GM19452 (cell line): ENCODE measurements at regions not wholly inside any gene's neighbourhood (a gene's known extent, or its start where the extent isn't known, plus 50 kb on each side); places are given as distances from the start of the nearest gene placed in this dataset.

Experiments
- ATAC-seq: cut with Tn5 transposase; IDR thresholded peaks from one replicate; pipeline ENCODE4 v1.9.1; 2021; ENCODE audit not compliant: unreplicated experiment

DNA sequence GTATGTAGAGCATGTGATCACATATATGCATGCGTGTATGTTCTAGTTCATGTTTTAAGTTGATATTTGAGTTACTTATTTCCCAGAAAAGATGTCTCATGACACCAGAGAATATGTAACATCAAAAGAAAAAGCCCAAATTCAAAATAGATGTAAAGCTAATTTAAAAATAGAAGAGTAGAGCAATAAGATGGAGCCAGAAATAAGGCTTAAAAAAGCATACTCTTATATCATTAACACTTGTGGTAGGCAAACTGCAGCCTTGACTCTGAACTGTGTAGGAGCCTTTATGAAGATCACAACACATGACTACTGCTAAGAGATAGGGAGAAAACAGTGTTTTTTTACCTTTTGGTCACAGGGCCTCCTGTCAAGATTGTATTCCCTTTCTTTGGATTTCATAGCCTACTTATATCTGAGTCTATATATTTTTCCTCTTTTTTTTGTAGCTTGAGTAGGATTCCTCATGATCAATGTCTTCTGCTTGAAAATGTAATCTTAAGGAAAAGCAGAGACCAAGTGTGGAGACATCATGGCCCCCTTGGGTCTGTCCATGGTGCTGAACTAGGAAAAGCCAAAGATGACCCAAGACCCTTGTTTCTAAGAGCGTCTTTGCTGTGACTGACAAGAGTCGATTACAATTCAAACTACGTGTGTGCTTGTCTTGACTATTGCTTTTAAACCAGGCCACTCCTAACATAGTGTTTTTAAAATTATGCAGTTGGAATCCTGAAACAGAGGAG, 390.4 kb downstream of the SHISA9 start:
- no peak for ATAC-seq

DNA sequence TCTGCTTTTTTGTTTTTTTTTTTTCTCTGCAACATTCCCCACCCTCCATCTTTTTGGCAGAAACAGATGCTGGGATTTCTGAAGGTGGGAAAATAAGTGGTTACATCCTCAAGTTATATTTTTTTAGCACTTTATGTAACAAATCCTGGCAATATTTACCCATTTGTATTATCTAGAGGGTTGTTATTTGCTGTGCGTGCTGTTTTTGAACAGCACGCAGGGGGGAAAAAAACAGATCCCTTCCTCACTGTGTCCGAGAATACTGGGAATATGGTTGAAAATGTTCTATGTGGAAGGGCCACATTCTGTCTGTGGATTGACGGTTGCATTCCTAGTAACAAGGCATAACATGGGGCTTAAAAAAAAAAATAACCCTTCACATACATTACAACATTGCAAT, 394.8 kb downstream of the SHISA9 start:
- ATAC-seq, result no peak

GRCh38 chr16:13298666-13299065, 397.3 kb downstream of the SHISA9 start:
- no peak for ATAC-seq

DNA sequence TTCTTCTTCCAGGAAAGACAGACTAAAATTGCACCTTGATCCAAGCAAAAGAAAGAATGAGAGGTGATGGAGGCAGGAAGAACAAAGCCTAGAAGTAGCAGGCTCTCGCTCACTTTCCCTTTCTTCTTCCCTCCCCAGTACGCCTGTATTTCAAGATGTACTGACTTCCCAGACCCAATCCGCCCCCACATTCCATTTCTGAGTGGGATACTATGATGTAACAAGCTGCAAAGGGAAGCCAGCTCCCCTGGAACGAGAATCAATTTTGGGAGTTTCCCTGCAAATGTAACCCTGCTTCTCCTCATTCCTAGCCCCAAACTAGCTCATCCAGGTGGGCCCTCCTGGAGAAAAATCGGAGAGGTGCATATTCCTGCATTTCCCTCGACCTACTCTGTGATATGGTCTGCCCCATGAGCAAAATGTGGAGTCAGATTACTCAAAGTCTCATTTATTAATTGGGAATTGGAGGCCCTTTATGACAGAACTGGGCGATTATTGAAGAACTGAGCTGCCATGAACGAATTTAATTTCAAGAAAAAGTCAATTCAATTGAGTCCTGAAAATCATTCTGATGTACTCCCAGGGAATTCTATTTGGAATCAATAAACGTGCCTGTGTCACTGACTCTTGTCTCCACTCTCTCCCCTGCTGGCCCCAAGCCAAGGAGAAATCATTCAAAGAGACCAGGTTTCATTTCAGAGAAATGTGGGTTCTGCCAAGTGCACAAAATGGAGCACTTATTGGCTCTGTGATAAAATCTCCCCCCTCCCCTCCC, 398.9 kb downstream of the SHISA9 start:
- ATAC-seq, result no peak

DNA sequence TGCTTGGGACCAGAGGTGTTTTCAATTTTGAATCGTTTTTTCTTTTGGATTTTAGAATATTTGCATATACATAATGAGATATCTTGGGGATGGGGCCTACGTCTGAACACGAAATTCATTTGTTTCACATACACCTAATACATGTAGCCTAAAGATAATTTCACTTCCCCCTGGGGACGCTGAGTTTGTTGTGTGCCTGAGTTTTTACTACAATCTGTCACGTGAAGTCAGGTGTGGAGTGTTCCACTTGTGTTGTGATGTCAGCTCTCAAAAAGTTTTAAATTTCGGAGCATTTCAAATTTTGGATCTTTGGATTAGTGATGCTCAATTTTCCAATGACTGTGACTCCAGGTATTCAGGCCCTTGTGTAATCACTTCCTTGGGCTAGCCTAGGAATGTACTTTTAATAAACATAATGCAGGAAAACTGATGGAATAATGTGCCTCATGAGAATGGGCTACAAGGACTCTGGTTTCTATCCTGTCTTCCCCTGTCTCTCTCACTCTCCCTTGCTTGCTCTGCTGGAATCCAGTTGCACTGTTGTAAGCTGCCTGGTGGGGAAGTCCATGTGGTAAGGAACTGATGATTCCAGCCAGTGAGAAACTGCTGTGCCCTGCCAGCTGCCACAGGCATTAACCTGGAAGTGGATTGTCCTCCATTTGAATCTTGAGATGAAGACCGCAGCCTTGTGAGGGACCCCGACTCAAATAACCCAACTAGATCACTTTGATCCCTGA, 403.8 kb downstream of the SHISA9 start:
- ATAC-seq, result no peak

DNA sequence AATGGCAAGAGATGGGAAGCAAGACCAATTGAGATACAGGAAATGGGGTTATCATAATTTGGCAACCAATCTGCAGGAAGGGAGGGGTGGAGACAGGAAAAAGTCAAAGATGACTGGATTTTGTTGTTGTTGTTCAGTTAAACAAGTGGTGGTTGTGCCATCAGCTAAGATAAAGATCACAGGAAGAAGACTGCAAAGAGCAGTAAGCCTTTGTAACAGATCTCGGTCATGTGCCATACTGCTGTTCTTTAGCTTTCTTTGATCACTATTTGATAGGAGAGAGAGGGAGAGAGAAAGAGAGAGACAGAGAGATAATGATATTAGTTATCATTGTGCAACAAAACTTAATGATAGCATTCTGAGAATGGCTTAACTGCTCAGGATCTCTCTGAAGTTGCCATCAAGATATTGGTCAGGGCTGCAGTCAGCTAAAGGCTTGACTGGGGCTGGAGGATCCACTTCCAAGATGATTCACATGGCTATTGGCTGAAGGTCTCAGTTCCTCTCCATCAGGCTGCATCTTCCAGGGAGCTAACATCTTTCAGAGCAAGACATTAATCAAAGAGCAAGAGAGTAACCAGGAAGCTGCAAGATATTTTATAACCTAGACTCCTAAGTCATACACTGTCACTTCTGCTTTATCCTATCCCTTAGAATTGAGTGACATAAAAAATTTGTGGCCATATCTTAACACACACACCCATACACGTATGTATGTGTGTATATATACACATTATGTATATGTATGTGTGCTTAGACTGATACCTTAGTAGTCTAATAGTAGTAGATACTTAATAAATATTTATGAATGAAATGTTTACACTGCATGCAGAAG, 405.0 kb downstream of the SHISA9 start:
- ATAC-seq, result no peak

GRCh38 chr16:13307255-13307654, 405.9 kb downstream of the SHISA9 start:
- ATAC-seq, result no peak

- no peak for ATAC-seq
These were observed 406.5 kb downstream of the SHISA9 start for GRCh38 chr16:13307851-13308250.

DNA sequence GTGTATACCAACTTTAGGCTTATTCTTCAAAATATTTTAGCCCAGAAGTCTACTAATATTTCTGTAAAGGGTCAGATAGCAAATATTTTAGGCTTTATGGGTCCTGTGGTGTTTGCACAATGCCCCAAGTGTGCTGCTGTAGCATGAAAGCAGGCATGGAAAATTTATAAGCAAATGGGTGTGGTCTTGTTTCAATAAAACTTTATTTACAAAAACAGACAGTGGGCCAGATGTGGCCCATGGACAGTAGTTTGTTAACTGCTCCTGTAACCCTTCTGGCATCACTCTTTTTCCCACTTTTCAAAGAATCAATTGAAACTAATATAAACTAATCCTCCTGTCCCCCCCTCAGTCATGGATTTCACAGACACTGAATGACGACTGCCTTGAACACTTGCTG, 410.7 kb downstream of the SHISA9 start:
- ATAC-seq, result no peak

GRCh38 chr16:13313351-13313750, 412.0 kb downstream of the SHISA9 start:
- ATAC-seq, result no peak

- no peak for ATAC-seq
These were observed 413.2 kb downstream of the SHISA9 start for GRCh38 chr16:13314633-13315032.

DNA sequence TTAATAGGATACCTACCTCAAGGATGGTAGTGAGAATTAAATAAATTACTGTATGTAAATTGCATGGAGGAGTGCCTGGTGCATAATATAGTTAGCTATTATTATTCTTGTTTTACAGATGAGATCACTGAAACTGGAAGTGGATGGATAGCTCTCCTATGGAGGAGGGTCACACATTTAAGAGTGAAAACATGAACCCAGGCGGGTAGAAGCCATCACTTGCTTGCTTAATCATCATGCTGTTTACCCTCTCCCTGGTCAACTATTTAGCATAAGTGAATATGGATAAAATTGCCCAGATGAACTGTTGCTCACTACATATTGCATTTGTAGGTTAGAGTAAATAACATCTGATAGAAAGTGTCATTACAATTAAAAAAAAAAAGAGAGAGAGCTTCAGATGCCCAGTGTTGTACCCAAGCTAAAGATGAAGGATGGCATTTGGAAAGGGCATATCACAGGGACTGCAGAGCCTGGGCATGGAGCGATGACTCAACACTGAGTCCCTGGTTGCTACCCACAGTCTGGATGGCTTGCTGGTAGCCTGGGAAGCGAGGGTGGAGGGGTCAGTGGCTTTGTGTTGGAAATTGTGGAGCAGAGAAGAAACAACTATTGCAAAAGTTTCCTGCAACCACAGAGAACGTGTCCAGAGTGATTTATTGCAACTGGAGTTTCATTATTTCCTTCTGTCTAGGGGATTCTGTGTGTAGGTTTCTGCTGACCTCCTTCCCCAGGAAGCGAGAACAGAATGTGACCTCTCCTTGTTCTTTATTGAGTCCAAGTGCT, 414.4 kb downstream of the SHISA9 start:
- ATAC-seq, result no peak

DNA sequence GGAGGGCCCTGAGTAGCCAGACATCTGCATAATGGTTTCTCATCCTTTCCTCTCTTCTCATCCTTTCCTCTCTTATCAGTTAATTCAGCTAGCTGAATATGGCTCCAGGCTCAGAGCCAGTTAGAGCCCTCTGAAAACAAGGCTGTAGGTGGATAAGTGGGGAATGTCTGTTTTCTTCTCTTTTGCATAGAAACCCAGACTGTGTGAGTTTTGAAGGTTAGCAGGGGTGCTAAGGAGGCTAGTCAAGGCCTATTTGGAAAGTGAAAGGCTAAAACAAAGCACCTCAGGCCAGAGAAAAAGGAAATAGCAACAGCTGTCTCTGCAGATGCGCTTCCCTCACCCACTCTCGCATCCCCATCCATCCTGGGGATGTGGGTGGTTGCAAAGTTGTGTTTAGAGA, 420.9 kb downstream of the SHISA9 start:
- ATAC-seq, result no peak

DNA sequence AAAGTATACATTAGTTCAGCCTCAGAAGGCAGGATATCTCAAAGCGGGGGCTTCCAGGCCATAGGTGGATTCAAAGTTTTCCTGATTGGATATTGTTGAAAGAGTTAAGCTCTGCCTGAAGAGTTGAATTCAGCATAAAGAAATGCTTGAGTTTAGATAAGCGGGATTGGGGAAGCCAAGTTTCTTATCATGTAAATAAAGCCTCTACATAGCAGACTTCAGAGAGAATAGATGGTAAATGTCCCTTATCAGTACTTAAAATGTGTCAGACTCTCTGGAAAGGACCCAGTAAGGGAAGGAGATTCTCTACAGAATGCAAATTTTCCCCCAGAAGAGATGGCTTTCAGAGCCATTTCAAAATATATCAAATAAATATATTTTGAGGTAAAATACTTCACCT, 423.5 kb downstream of the SHISA9 start:
- ATAC-seq, result no peak

DNA sequence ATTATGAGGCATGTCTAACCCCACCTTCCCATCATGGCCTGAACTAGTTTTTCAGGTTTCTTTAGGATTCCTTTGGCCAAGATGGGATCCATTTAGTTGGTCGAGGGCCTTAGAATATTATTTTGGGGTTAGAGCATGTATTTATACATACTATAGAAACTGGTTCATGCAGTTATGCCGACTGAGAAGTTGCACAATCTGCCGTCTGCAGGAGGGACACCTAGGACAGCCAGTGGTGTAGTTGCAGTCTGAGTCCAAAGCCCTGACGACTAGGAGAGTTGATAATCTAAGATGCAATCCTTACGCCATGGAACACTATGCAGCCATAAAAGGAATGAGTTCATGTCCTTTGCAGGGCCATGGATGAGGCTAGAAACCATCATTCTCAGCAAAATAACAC, 424.0 kb downstream of the SHISA9 start:
- no peak for ATAC-seq

- no peak for ATAC-seq
These were observed 430.5 kb downstream of the SHISA9 start for GRCh38 chr16:13331918-13332317.

DNA sequence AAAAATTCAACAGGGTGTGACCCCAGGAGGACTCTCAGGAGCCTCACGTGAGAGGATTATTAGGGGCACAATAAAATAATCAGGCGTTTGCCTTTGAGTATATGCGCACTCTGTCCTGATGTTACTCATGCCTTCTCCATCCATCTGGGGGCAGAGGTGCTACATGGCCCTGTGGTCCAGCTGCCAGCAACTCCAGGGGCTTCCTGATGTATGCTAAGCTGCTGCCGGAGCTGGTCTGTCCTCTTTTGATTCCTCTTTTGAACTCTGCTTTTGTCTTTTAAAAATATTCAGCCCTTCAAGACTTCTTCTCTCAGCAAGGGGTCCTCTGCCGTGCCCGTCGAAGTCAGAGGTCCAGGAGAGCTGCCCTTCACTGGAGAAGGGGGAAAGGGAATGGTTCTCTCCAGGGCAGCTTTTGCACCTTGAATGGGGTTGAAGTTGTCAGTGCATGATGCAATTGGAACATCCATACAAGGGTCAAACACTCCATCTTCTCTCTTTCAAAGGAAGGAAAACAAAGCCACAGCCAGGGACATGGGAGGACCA, 431.4 kb downstream of the SHISA9 start:
- ATAC-seq, result no peak

GRCh38 chr16:13333336-13333735, 431.9 kb downstream of the SHISA9 start:
- no peak for ATAC-seq

GRCh38 chr16:13335879-13336278, 434.5 kb downstream of the SHISA9 start:
- ATAC-seq, result no peak

- no peak for ATAC-seq
These were observed 434.9 kb downstream of the SHISA9 start for GRCh38 chr16:13336335-13336734.
